Epithelial cell of esophagus (primary cell): ENCODE measurements at regions not wholly inside any gene's neighbourhood (a gene's known extent, or its start where the extent isn't known, plus 50 kb on each side); places are given as distances from the start of the nearest gene placed in this dataset.

Experiments used
- DNase-seq: peaks from one replicate; pipeline ENCODE4 v3.0.0; 2010; ENCODE audit warnings: low read depth
- H3K4me3 ChIP-seq: 2 replicates; pipeline ENCODE4 v1.5.1; 2011; ENCODE audit warnings: mild to moderate bottlenecking, low read length, control low read depth
- CTCF ChIP-seq: IDR thresholded peaks from 2 replicates; pipeline ENCODE4 v1.5.1; 2011; ENCODE audit warnings: low read depth, mild to moderate bottlenecking, low read length, control low read depth, inconsistent platforms; ENCODE audit not compliant: insufficient read depth; ENCODE audit errors: missing control alignments

GRCh38 chr14:36373982-36374673, 53.7 kb upstream of the MBIP start:
- peak; percentile 88 for DNase-seq
- peak; percentile 96 for TF ChIP-seq CTCF
- no peak overlapping the region for H3K4me3 ChIP-seq
